SJCRH30 (cell line): ENCODE measurements at regions not wholly inside any gene's neighbourhood (a gene's known extent, or its start where the extent isn't known, plus 50 kb on each side); places are given as distances from the start of the nearest gene placed in this dataset.

Source experiments
- DNase-seq, 2 experiments: peaks; one replicate each; pipeline ENCODE4 v3.0.0-alpha.2; 2015 to 2020
- H3K27ac ChIP-seq: fragments of 250-450 bp; sonication (Bioruptor Pico); 2 replicates; pipeline ENCODE4 v1.5.1; 2020; ENCODE audit warnings: mild to moderate bottlenecking, moderate library complexity
- H3K27me3 ChIP-seq: fragments of 250-450 bp; sonication (Bioruptor Pico); 2 replicates; pipeline ENCODE4 v1.5.1; 2020; ENCODE audit warnings: mild to moderate bottlenecking, moderate library complexity
- H3K36me3 ChIP-seq: fragments of 250-450 bp; sonication (Bioruptor Pico); 2 replicates; pipeline ENCODE4 v1.5.1; 2020; ENCODE audit warnings: mild to moderate bottlenecking, moderate library complexity
- H3K4me1 ChIP-seq: fragments of 250-450 bp; sonication (Bioruptor Pico); 2 replicates; pipeline ENCODE4 v1.5.1; 2020; ENCODE audit warnings: mild to moderate bottlenecking, moderate library complexity
- H3K4me3 ChIP-seq: fragments of 250-450 bp; sonication (Bioruptor Pico); 2 replicates; pipeline ENCODE4 v1.5.1; 2020; ENCODE audit warnings: mild to moderate bottlenecking, moderate library complexity
- H3K9me3 ChIP-seq: fragments of 250-450 bp; sonication (Bioruptor Pico); replicated peaks from 2 replicates; pipeline ENCODE4 v1.5.1; 2020; ENCODE audit warnings: mild to moderate bottlenecking, moderate library complexity

DNA sequence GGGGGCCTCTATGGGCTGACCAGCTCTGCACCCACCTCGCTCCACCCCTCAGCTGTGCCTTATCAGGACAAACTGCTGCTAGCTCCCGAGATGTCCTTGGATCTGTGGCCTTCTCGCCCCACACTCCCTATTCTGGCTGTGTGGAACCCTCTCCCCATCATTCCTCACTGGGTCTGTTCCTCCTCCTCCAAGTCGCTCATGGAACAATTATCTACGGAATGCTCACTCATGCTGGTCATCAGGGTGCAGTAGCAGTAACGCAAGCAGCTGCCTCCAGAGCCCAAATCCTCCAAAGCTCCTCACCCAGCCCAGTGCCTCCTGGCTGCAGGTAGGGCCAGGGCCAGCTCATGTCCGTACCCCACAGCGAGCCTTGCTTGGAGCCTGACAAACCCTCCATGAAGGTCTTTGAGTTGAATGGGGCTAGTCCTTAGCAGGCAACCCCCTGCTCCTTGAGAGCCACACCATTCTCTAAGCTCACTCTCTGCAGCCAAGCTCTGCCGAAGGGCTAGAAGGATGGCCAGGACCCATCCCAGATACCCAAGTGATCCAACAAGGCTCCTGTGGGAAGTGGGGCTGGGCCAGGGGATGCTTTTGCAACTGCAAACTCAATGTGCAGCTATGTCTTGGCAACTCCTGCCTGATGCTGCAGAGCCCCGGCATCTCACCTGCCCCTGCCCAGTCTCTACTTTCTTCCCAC is 977.8 kb downstream of the TBC1D22A start:
- no peak for DNase-seq
- Histone ChIP-seq H3K27ac (no peak overlapping the region), H3K27me3 (no peaks in the 10 kb centered on the region), H3K4me1 (no peaks in the 10 kb centered on the region), H3K4me3 (no peak overlapping the region), H3K9me3 (no peaks in the 10 kb centered on the region), H3K36me3 (0 out of 2 replicates have a peak, but pooled peaks cover 2% of the 10 kb centered on the region)

DNA sequence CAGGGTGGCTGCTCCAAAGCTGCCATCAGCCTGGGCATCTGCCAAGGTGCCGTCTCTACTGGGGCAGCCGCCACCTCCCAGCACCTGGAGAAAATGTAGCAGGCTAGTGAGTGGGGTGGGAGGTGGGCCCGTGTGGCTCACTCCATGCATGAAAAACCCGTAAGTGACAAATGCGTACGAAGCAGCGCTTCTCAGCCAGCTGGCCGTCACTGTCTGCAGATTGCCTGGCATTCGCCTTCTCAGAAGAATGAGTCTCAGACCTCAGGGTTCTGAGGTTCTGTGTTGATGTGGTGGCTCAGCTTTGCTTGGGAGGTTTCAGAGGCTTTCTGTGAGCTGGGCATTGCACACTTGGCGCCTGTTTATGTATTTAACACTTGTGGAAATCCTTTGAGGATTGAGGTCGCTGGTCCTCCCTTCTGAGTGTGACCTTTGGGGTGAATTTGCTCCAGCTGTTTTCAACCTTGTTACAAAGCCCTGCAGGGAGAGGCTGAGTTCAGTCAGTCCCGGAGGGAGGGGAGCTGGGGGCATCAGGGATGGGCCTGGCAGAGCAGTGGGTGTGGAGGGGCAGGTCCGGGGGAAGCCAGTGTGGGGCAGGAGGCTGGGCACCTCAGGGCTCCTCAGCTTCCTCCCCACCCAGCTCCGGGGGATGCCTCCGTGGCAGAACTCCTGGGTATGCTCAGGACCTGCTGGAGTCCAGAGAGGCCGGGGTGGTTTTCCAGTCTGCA is 977.0 kb downstream of the TBC1D22A start:
- DNase-seq: no peak
- Histone ChIP-seq H3K9me3 (no peaks in the 10 kb centered on the region), H3K36me3 (0 out of 2 replicates have a peak, but pooled peaks cover 2% of the 10 kb centered on the region)

DNA sequence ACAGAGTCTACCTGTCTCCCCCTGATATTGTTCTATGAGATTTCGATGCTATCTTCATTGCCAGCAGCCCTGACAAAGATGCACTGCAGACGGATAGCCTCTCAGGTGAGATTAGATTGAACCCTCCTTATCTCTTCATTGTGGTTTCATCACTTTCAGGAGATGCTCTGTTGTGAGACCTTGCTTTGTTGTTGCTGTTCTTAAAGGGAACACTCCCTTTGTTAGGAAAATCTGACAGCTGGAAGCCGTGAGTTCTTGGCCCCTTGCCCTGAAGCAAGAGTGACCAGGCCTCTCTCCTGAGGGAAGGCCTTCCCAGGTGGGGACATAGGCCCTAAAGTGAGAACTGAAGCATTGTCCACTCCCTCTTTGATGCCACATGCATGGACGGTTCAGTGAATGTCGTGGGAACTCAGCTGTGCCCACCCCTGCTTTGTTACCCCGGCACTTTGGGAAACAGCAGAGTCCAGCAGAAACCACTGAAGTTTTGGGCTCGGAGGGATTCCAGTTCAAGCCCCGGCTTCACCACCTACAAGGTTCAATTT is 976.1 kb downstream of the TBC1D22A start:
- Histone ChIP-seq H3K27me3 (no peaks in the 10 kb centered on the region), H3K9me3 (no peaks in the 10 kb centered on the region)
- no peak for DNase-seq

More for the DNA sequence above, 977.0 kb downstream of the TBC1D22A start:
- H3K27me3 ChIP-seq: no peaks in the 10 kb centered on the region
- no peak overlapping the region for H3K27ac ChIP-seq
- no peak overlapping the region for H3K4me3 ChIP-seq
- H3K4me1 ChIP-seq: no peaks in the 10 kb centered on the region

DNA sequence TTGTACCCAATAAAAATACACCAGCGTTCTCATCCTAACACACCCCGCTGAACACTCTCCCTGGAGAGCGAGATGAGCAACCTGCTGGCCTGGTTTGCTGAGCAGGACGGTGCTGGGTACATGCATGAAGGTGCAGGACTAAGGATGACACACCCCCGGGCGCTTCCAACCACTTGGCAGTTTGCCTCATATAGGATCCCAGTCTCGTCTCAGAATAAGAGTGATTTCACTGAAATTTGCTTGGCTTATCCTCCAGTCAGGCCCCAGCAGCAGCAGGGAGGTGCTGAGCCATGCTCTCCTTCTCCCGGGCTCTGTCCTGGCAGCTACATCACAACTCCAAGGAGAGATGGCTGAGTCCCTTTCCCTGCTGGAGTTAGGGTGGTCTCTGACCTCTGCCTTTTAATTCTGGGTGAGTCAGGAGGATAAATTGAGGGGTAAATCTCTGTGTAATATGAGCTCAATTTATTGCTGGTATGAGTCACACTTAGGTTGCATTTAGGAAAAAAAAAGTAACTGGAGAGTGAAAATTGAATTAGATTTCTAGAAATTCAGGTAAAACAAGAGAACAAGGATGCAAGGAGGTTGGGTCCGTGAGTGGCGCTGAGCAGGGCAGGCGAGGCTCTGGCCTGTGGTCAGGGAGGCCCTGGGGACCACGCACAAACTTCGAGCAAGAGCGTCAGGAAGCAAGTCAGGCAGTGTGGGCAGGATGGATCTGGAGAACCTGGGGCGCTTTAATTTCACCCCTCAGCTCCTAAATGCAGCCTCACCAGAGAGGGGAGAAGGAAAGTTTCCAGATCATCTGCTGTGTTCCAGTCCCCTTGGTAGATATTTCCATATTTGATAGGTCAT is 974.0 kb downstream of the TBC1D22A start:
- no peaks in the 10 kb centered on the region for H3K9me3 ChIP-seq
- H3K27ac ChIP-seq: no peak overlapping the region
- 0 out of 2 replicates have a peak, but pooled peaks cover 8% of the 10 kb centered on the region for H3K36me3 ChIP-seq
- DNase-seq: no peak
- no peaks in the 10 kb centered on the region for H3K4me1 ChIP-seq
- H3K27me3 ChIP-seq: no peaks in the 10 kb centered on the region
- no peak overlapping the region for H3K4me3 ChIP-seq

More for the DNA sequence above, 976.1 kb downstream of the TBC1D22A start:
- 0 out of 2 replicates have a peak, but pooled peaks cover 2% of the 10 kb centered on the region for H3K36me3 ChIP-seq
- H3K27ac ChIP-seq: no peak overlapping the region
- no peak overlapping the region for H3K4me3 ChIP-seq
- H3K4me1 ChIP-seq: no peaks in the 10 kb centered on the region

DNA sequence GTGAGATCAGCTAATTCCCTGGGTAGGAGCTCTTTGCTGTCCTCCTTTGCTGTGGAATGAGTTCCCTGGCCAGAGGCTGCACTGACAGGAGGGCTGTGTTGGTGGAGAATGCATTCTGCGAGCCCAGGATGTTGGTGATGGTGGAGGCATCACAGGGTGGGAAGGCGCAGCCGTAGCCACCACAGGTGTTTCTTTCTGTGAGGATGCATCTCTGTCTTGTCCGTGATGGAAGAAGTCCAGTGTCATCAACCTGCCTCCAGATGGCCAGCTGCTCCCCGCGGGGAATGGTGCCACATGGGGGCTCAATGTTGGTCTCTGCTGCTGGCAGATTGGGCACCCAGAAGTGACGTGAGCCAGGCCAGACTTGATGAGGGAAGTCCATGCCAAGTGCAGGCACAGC is 972.1 kb downstream of the TBC1D22A start:
- Histone ChIP-seq H3K9me3 (peaks cover 6% of the 10 kb centered on the region; the same call in 1 of the 2 replicates), H3K27ac (no peak overlapping the region), H3K4me1 (no peaks in the 10 kb centered on the region)

DNA sequence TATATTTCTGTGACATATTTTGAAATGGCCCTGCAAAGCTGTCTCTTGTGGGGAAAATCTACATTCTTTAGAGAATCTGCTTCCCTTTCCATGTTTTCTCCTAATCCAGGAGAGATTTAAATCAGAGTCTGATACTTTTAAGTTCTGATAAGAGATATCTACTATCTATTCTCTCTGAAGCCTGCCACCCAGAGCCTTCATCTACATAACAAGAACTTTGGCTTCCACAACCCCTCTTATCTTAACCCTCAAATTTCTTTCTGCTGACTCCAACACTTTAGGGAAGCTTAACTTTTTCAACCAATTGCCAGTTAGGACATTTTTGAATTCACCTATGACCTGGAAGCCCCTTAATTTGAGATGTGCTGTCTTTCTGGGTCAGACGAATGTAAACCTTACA is 965.2 kb downstream of the TBC1D22A start:
- no peaks in the 10 kb centered on the region for H3K4me1 ChIP-seq
- DNase-seq: no peak
- H3K9me3 ChIP-seq: peaks cover 6% of the 10 kb centered on the region
- H3K27me3 ChIP-seq: no peaks in the 10 kb centered on the region
- peaks cover 19% of the 10 kb centered on the region for H3K36me3 ChIP-seq
- no peak overlapping the region for H3K27ac ChIP-seq
- no peak overlapping the region for H3K4me3 ChIP-seq

More for the DNA sequence above, 972.1 kb downstream of the TBC1D22A start:
- Histone ChIP-seq H3K4me3 (no peak overlapping the region), H3K27me3 (no peaks in the 10 kb centered on the region), H3K36me3 (peaks cover 16% of the 10 kb centered on the region)
- DNase-seq: no peak

DNA sequence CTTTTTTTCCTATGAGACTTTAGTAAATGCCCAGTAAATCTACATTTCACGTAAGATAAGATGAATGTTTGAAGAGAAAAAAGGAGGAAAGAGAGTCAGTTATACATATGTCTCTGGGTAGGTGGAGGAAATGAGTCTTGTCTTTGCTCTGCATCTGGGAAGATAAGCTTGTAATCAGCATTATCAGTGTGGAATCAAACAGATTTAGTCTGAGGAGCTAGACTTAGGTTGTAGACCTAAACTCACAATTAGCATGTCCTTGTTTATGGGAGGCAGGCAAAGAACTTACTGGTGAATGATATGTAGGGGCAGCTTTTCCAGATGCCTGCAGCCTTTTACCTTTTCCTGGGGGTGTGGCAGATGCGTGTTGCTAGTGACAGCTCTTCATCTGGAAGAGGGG is 962.3 kb downstream of the TBC1D22A start:
- H3K27ac ChIP-seq: no peak overlapping the region

DNA sequence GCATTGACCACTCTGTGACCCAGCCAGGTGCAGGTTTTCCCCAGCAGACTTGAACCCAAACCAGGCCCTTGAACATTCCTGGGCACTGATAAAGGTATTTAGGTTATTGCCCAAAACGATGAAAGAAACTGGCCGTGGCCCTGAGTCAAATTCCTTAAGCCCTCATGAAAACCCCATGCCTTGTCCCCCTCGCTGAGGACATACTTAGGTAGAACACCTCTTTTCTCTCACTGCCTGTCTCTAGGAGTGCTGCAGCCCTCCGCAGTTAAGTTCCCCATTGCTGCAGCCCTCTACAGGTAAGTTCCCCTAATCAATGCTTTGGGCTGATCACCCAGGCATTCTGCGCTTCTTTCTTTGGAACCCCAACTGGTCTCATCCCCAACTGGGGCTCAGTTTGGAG is 961.6 kb downstream of the TBC1D22A start:
- Histone ChIP-seq H3K4me3 (no peak overlapping the region), H3K36me3 (peaks cover 3% of the 10 kb centered on the region; the same call in 1 of the 2 replicates), H3K9me3 (no peaks in the 10 kb centered on the region; the same call in 1 of the 2 replicates), H3K27me3 (no peaks in the 10 kb centered on the region), H3K4me1 (no peaks in the 10 kb centered on the region), H3K27ac (no peak overlapping the region)
- DNase-seq: no peak

More for the DNA sequence above, 962.3 kb downstream of the TBC1D22A start:
- Histone ChIP-seq H3K9me3 (no peaks in the 10 kb centered on the region; the same call in 1 of the 2 replicates), H3K4me3 (no peak overlapping the region), H3K36me3 (peaks cover 5% of the 10 kb centered on the region), H3K4me1 (no peaks in the 10 kb centered on the region), H3K27me3 (no peaks in the 10 kb centered on the region)
- DNase-seq: no peak

DNA sequence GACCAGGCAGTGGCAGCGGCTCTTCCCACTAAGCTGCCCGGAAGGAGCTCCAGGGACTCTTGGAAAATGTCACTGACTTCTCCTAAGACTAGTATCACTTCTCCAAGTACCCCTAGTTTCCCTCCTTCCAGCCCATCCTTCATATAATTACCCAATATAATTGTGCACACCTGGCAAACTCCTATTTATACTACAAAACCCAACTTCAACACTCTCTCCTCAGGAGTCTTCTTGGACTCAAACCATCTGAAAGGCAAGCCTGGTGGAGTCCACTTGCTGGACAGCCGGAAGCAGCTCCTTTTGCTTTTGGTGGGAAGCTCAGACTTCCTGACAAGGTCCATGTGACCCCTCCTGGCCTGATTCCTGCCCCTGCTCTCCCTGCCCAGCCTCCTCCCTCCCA is 955.9 kb downstream of the TBC1D22A start:
- no peaks in the 10 kb centered on the region for H3K9me3 ChIP-seq
- H3K36me3 ChIP-seq: 0 out of 2 replicates have a peak, but pooled peaks cover 3% of the 10 kb centered on the region

DNA sequence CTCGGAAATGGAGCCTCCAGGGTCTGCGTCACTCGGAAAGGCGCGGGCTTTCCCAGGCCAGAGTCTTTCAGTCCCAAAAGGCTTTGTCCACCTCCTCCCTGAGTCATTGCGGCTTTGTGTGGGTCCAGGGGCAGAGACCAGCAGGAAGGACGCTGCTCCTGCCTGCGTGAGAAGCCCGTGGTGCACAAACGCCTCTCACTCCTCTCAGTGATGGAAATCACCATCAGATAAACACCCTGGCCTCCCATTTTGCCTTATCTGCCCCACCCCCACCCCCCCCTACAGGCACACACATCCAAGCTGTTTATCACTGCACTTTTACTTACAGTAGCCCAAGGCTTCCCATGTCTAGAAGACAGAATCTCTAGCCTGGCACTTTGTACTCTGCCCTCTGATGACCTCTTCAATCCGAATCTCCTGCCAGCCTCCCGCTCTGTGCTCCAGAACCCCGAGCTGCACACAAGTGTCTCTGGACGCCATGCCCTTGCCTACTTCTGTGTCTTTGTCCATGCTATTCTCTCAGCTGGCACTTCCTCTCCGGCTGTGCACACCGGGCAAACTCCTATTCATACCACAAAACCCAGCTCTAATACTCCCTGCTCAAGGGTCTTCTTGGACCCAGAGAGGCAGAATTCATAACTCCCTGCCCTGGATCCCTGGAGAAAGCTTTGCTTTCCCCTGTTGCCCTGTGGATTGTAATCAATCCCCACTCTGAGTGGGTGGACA is 954.6 kb downstream of the TBC1D22A start:
- Histone ChIP-seq H3K4me3 (no peak overlapping the region), H3K9me3 (no peaks in the 10 kb centered on the region), H3K27me3 (no peaks in the 10 kb centered on the region), H3K4me1 (no peaks in the 10 kb centered on the region), H3K27ac (no peak overlapping the region), H3K36me3 (0 out of 2 replicates have a peak, but pooled peaks cover 3% of the 10 kb centered on the region)
- no peak for DNase-seq

More for the DNA sequence above, 955.9 kb downstream of the TBC1D22A start:
- H3K4me1 ChIP-seq: no peaks in the 10 kb centered on the region
- no peaks in the 10 kb centered on the region for H3K27me3 ChIP-seq
- no peak for DNase-seq
- H3K27ac ChIP-seq: no peak overlapping the region
- no peak overlapping the region for H3K4me3 ChIP-seq

DNA sequence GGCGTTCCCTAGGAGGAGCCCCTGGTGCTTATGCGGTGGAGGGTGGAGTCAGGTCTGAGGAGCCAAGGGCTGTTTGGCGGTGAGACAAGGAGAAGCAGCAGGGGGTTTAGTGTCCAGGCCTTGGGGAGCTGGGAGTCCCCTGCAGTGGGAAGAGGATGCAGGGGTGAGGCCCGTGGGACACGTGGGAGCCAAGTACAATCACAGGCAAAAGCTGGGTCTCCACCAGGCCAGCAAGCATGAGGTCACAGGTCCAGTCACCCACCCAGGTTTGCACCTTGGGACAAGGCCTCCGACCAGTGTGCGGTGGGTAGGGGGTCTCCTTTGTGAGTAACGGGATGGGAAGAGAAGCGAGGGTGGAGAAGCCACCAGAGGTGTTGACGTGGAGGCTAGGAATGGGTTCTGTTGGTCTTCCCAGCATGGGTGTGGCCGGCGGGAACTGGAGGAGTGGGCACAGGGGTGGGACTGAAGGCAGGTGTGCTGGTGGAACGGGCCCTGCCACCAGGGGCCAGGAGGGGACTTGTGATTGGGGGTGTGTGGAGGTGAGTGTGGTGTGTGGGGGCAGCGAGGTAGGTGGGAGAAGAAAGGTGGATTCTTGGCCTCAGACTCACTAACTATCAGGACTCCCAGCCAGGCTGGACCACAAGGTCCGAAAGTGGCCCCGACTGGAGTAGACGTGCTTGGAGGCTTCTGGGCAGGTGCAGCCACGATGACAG is 953.6 kb downstream of the TBC1D22A start:
- 0 out of 2 replicates have a peak, but pooled peaks cover 3% of the 10 kb centered on the region for H3K36me3 ChIP-seq
- H3K27ac ChIP-seq: no peak overlapping the region
- H3K27me3 ChIP-seq: no peaks in the 10 kb centered on the region
- no peak overlapping the region for H3K4me3 ChIP-seq
- no peaks in the 10 kb centered on the region for H3K4me1 ChIP-seq
- DNase-seq: no peak
- H3K9me3 ChIP-seq: no peaks in the 10 kb centered on the region

DNA sequence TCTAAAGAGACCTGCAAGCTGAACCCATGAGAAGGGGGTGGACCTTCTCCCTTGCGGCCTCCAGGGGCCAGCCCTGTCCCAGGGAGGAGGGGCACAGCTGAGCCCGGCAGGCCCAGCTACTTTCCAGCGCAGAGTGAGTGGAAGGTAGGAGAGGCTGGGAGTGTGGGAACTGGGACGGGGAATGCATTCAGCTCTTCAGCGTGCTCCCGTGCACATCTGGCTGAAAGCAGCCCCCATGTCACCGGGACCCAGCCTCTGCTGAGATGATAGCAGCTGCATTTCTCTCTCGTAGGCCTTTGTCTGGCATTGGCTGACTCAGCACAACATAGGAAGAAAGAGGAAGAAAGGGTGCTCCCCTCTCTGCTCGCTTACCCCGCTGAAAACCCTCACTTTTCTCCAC is 951.5 kb downstream of the TBC1D22A start:
- Histone ChIP-seq H3K36me3 (no peaks in the 10 kb centered on the region), H3K27ac (no peak overlapping the region), H3K9me3 (no peaks in the 10 kb centered on the region), H3K4me3 (no peak overlapping the region), H3K4me1 (no peaks in the 10 kb centered on the region), H3K27me3 (no peaks in the 10 kb centered on the region)
- DNase-seq: no peak

DNA sequence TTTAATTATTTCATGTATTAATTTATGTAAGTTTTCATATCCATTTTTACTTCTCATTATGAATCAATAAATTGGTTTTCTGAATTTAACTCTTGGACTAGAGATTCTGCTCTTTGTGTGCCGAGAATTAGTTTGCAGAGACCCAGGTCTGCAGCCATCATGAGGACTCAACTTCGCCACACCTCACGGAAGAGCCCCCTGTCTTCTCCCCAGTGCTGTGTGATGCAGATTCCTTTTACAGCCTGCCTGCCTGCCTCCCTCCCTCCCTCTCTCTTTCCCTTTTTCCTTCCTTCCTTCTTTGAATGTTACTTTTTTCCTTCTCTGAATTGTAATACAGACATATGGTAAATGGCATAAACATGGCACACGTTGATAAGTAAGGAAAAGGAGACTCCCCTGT is 947.7 kb downstream of the TBC1D22A start:
- Histone ChIP-seq H3K27me3 (no peaks in the 10 kb centered on the region), H3K36me3 (0 out of 2 replicates have a peak, but pooled peaks cover 2% of the 10 kb centered on the region), H3K9me3 (no peaks in the 10 kb centered on the region), H3K4me1 (no peaks in the 10 kb centered on the region), H3K4me3 (no peak overlapping the region), H3K27ac (no peak overlapping the region)
- DNase-seq: no peak
